Mesenteric fat pad (tissue), 1 donor: ENCODE measurements at regions not wholly inside any gene's neighbourhood (a gene's known extent, or its start where the extent isn't known, plus 50 kb on each side); places are given as distances from the start of the nearest gene placed in this dataset.

Experiments used
- DNase-seq: peaks from one replicate; pipeline ENCODE4 v3.0.0-alpha.2; 2020; ENCODE audit warnings: low spot score
- donor health status: DM: yes; HTN: yes; CAD: no.

- DNase-seq: no peak
These were observed 118.3 kb upstream of the ADAMTS18 start for GRCh38 chr16:77553130-77553529.

GRCh38 chr16:77555126-77555525 is 120.3 kb upstream of the ADAMTS18 start:
- DNase-seq: no peak

- DNase-seq: no peak
These were observed 121.0 kb upstream of the ADAMTS18 start for GRCh38 chr16:77555791-77556190.

GRCh38 chr16:77556201-77556873 is 121.5 kb upstream of the ADAMTS18 start:
- DNase-seq: no peak

- no peak for DNase-seq
These were observed 122.6 kb upstream of the ADAMTS18 start for GRCh38 chr16:77557385-77557784.

GRCh38 chr16:77558786-77559185 is 124.0 kb upstream of the ADAMTS18 start:
- no peak for DNase-seq

GRCh38 chr16:77562497-77562896 is 127.7 kb upstream of the ADAMTS18 start:
- DNase-seq: no peak

GRCh38 chr16:77564791-77565390 is 130.1 kb upstream of the ADAMTS18 start:
- DNase-seq: no peak

- no peak for DNase-seq
These were observed 134.6 kb upstream of the ADAMTS18 start for GRCh38 chr16:77569406-77569805.

GRCh38 chr16:77570574-77570973 is 135.7 kb upstream of the ADAMTS18 start:
- no peak for DNase-seq

GRCh38 chr16:77571115-77571862 is 136.5 kb upstream of the ADAMTS18 start:
- no peak for DNase-seq

GRCh38 chr16:77574867-77575624 is 140.2 kb upstream of the ADAMTS18 start:
- peak; percentile 92 for DNase-seq

- DNase-seq: no peak
These were observed 142.9 kb upstream of the NUDT7 start for GRCh38 chr16:77579351-77579891.

GRCh38 chr16:77581706-77582105 is 140.6 kb upstream of the NUDT7 start:
- DNase-seq: no peak

- no peak for DNase-seq
These were observed 138.0 kb upstream of the NUDT7 start for GRCh38 chr16:77584205-77584859.

- DNase-seq: no peak
These were observed 136.7 kb upstream of the NUDT7 start for GRCh38 chr16:77585379-77586251.

- DNase-seq: no peak
These were observed 133.9 kb upstream of the NUDT7 start for GRCh38 chr16:77588389-77588788.

- DNase-seq: no peak
These were observed 133.1 kb upstream of the NUDT7 start for GRCh38 chr16:77589071-77589765.

- DNase-seq: no peak
These were observed 131.6 kb upstream of the NUDT7 start for GRCh38 chr16:77590707-77591106.
